A549 (cell line): ENCODE measurements at regions not wholly inside any gene's neighbourhood (a gene's known extent, or its start where the extent isn't known, plus 50 kb on each side); places are given as distances from the start of the nearest gene placed in this dataset.

Experiments used
- ATAC-seq, 2 experiments: fragments of 200-7000 bp in 1 of 2; fragments of >200 bp in 1 of 2; cut with Nextera tagmentation in 1 of 2; cut with Tn5 transposase in 1 of 2; 3 replicates each; pipeline versions ENCODE4 v1.8.0 to v1.9.1; 2018 to 2020; ENCODE audit warnings: mild to moderate bottlenecking in 1 of 2, moderate library complexity in 1 of 2
- CTCF ChIA-PET: fragments of 300-600 bp; sonication (Branson Sonifier 250); formaldehyde crosslinking; extraction: SDS; loops from one replicate; lab custom pipeline; 2021; ENCODE audit warnings: antibody characterized with exemption, inconsistent platforms; lab: Yijun Ruan, JAX
- POLR2A ChIA-PET: fragments of 350-600 bp; formaldehyde crosslinking; extraction: SDS; loops from one replicate; lab custom pipeline; 2021; ENCODE audit warnings: antibody characterized with exemption, inconsistent platforms; lab: Yijun Ruan, JAX
- DNase-seq, 2 experiments: peaks; one replicate each; pipeline versions ENCODE4 v3.0.0 to v3.0.0-alpha.2; 2011 to 2016; ENCODE audit warnings: low read depth in 1 of 2, low spot score in 1 of 2
- FAIRE-seq: peaks from 2 replicates; lab custom pipeline; 2011; peaks lifted over from hg19 to GRCh38; lab: Jason Lieb, UNC
- H3K27ac ChIP-seq, 2 experiments: fragments of >200 bp; sonication (Bioruptor Twin); formaldehyde crosslinking; 3 replicates each; pipeline ENCODE4 v1.5.1; 2016 to 2017
- H3K4me1 ChIP-seq: fragments of >200 bp; sonication (Bioruptor Twin); formaldehyde crosslinking; 3 replicates; pipeline ENCODE4 v1.6.1; 2016
- H3K4me2 ChIP-seq: fragments of >200 bp; sonication (Bioruptor Twin); formaldehyde crosslinking; 3 replicates; pipeline ENCODE4 v1.6.1; 2016
- H3K4me3 ChIP-seq: fragments of >200 bp; sonication (Bioruptor Twin); formaldehyde crosslinking; 3 replicates; pipeline ENCODE4 v1.5.1; 2016
- H3K9me3 ChIP-seq: fragments of >200 bp; sonication (Bioruptor Twin); formaldehyde crosslinking; 3 replicates; pipeline ENCODE4 v1.6.1; 2016
- ATOH8 ChIP-seq: fragments of 250-450 bp; sonication (Bioruptor Pico); IDR thresholded peaks from 2 replicates; pipeline ENCODE4 v1.5.0; 2020; ENCODE audit warnings: low read depth, mild to moderate bottlenecking, moderate library complexity
- BCL3 ChIP-seq: fragments of >200 bp; sonication (Bioruptor Twin); formaldehyde crosslinking; IDR thresholded peaks from 3 replicates; pipeline ENCODE4 v1.6.1; 2016
- BHLHE40 ChIP-seq: IDR thresholded peaks from 2 replicates; pipeline ENCODE4 v1.6.1; 2012; ENCODE audit warnings: low read depth, low read length, inconsistent platforms
- CBX8 ChIP-seq: fragments of 200-600 bp; sonication (generic); IDR thresholded peaks from 2 replicates; pipeline ENCODE4 v1.6.1; 2016
- CHD2 ChIP-seq: fragments of 150-350 bp; IDR thresholded peaks from 2 replicates; pipeline ENCODE4 v1.6.1; 2014; ENCODE audit warnings: low read length; ENCODE audit not compliant: partially characterized antibody
- EP300 ChIP-seq, 2 experiments: fragments of >200 bp; sonication (Bioruptor Twin); formaldehyde crosslinking; IDR thresholded peaks; 2 replicates in 1 of 2; 3 replicates in 1 of 2; pipeline ENCODE4 v1.6.1; 2016 to 2017
- FOSB ChIP-seq: fragments of 250-450 bp; sonication (Bioruptor Pico); IDR thresholded peaks from 2 replicates; pipeline ENCODE4 v1.5.0; 2020; ENCODE audit warnings: mild to moderate bottlenecking, moderate library complexity
- FOSL2 ChIP-seq, 2 experiments: fragments of 450-650 bp in 1 of 2; fragments of >200 bp in 1 of 2; sonication (Bioruptor Twin) in 1 of 2; formaldehyde crosslinking; IDR thresholded peaks; 2 replicates each; pipeline versions ENCODE4 v1.5.0 to v1.6.1; 2016 to 2020; ENCODE audit warnings: mild to moderate bottlenecking in 1 of 2, moderate library complexity in 1 of 2
- FOXS1 ChIP-seq: fragments of 250-450 bp; sonication (Bioruptor Pico); IDR thresholded peaks from 2 replicates; pipeline ENCODE4 v1.5.0; 2020; ENCODE audit warnings: mild to moderate bottlenecking, moderate library complexity
- GATA3 ChIP-seq: IDR thresholded peaks from 2 replicates; pipeline ENCODE4 v1.6.1; 2012; ENCODE audit warnings: borderline replicate concordance
- HDAC2 ChIP-seq: fragments of 200-600 bp; sonication (generic); IDR thresholded peaks from 2 replicates; pipeline ENCODE4 v1.6.1; 2016
- JUN ChIP-seq, 2 experiments: fragments of >200 bp; sonication (Bioruptor Twin); formaldehyde crosslinking; IDR thresholded peaks; 2 replicates in 1 of 2; 3 replicates in 1 of 2; pipeline ENCODE4 v1.6.1; 2016 to 2017
- KDM1A ChIP-seq: fragments of 200-600 bp; sonication (generic); IDR thresholded peaks from 2 replicates; pipeline ENCODE4 v1.6.1; 2016; ENCODE audit warnings: low read depth, mild to moderate bottlenecking
- MAZ ChIP-seq: fragments of 150-350 bp; IDR thresholded peaks from 2 replicates; pipeline ENCODE4 v1.6.1; 2014; ENCODE audit warnings: antibody characterized with exemption, low read depth, low read length, borderline replicate concordance
- MYC ChIP-seq: IDR thresholded peaks from 2 replicates; pipeline ENCODE4 v1.6.1; 2012; ENCODE audit warnings: mild to moderate bottlenecking, inconsistent platforms, low read length, improper control_type of control experiment, borderline replicate concordance
- NR3C1 ChIP-seq: fragments of >200 bp; sonication (Bioruptor Twin); formaldehyde crosslinking; IDR thresholded peaks from 3 replicates; pipeline ENCODE4 v1.6.1; 2017
- PBX3 ChIP-seq: IDR thresholded peaks from 2 replicates; pipeline ENCODE4 v1.6.1; 2012
- PHF8 ChIP-seq: fragments of 200-600 bp; sonication (generic); IDR thresholded peaks from 2 replicates; pipeline ENCODE4 v1.6.1; 2016; ENCODE audit warnings: low read depth, mild to moderate bottlenecking, antibody characterized with exemption, moderate library complexity, borderline replicate concordance
- POLR2AphosphoS2 ChIP-seq: conservative IDR thresholded peaks from 2 replicates; pipeline ENCODE4 v1.6.1; 2012; ENCODE audit warnings: low read length, improper control_type of control experiment, inconsistent platforms
- REST ChIP-seq: fragments of 200-600 bp; sonication (generic); IDR thresholded peaks from 2 replicates; pipeline ENCODE4 v1.6.1; 2016; ENCODE audit warnings: antibody characterized with exemption, mild to moderate bottlenecking, moderate library complexity
- RFX5 ChIP-seq: fragments of 450-650 bp; IDR thresholded peaks from 2 replicates; pipeline ENCODE4 v1.7.1; 2014; ENCODE audit warnings: antibody characterized with exemption, mild to moderate bottlenecking, moderate library complexity
- RNF2 ChIP-seq: fragments of 200-600 bp; sonication (generic); IDR thresholded peaks from 2 replicates; pipeline ENCODE4 v1.6.1; 2016; ENCODE audit warnings: low read depth, mild to moderate bottlenecking, antibody characterized with exemption, moderate library complexity, borderline replicate concordance
- SMC3 ChIP-seq: fragments of >200 bp; sonication (Bioruptor Twin); formaldehyde crosslinking; IDR thresholded peaks from 3 replicates; pipeline ENCODE4 v1.6.1; 2018; ENCODE audit warnings: inconsistent platforms
- SREBF2 ChIP-seq: fragments of 450-650 bp; IDR thresholded peaks from 2 replicates; pipeline ENCODE4 v1.6.1; 2014; ENCODE audit warnings: mild to moderate bottlenecking, moderate library complexity
- WGBS: methylation state at CpG from one replicate; pipeline ENCODE4 v1.1.6; 2017; ENCODE audit errors: missing lambda C conversion rate; 5-methylcytosine and 5-hydroxymethylcytosine counted together

- 9% methylated on average over 1 of the region's 1 CpG for WGBS
- no peak overlapping the region for H3K4me2 ChIP-seq
- no peak for DNase-seq
- ATAC-seq: no peak
- TF ChIP-seq FOSL2 (IDR thresholded peaks at IDR 0.05) (no peak), FOSL2 (CRISPR knock-in tag; IDR thresholded peaks at IDR 0.05) (no peak), RFX5 (no peak), BCL3 (no peak), CHD2 (no peak), HDAC2 (no peak)
- POLR2A ChIA-PET: no interaction called here
- no peaks in the 10 kb centered on the region for H3K4me1 ChIP-seq
- no peak overlapping the region for H3K4me3 ChIP-seq
- no peak for FAIRE-seq
- CTCF ChIA-PET: no interaction called here
- H3K27ac ChIP-seq: no peak overlapping the region
- no peaks in the 10 kb centered on the region for H3K9me3 ChIP-seq
Observed at GRCh38 chr7:115672024-115672423, 358.5 kb downstream of the TFEC start.

- FAIRE-seq: no peak
- Histone ChIP-seq H3K27ac (no peak overlapping the region), H3K4me3 (no peak overlapping the region), H3K4me2 (no peak overlapping the region), H3K4me1 (peaks cover 6% of the 10 kb centered on the region; the same call in 1 of the 3 replicates), H3K9me3 (no peaks in the 10 kb centered on the region)
- no peak for ATAC-seq
- ChIA-PET CTCF (no interaction called here), POLR2A (no interaction called here)
- TF ChIP-seq SMC3 (no peak), NR3C1 (no peak), RNF2 (no peak), MYC (no peak), KDM1A (no peak), MAZ (no peak), PBX3 (no peak)
- no peak for DNase-seq
Observed at GRCh38 chr7:115662676-115663075, 367.9 kb downstream of the TFEC start.

- Histone ChIP-seq H3K4me3 (no peak overlapping the region), H3K4me2 (no peak overlapping the region), H3K9me3 (no peaks in the 10 kb centered on the region), H3K4me1 (peaks cover 6% of the 10 kb centered on the region; the same call in 1 of the 3 replicates), H3K27ac (no peak overlapping the region)
- no peak for FAIRE-seq
- TF ChIP-seq PHF8: no peak
- no peak for TF ChIP-seq ATOH8 (CRISPR knock-in tag)
- no peak for TF ChIP-seq POLR2AphosphoS2
- TF ChIP-seq JUN (IDR thresholded peaks at IDR 0.05): no peak
- TF ChIP-seq CBX8: no peak
- TF ChIP-seq CHD2: no peak
- no peak for TF ChIP-seq SREBF2
- TF ChIP-seq REST: no peak
- no peak for TF ChIP-seq RFX5
- TF ChIP-seq KDM1A: no peak
- TF ChIP-seq FOSB (CRISPR knock-in tag): no peak
- no peak for TF ChIP-seq GATA3
- no peak for TF ChIP-seq EP300 (IDR thresholded peaks at IDR 0.05)
- TF ChIP-seq BHLHE40: no peak
- TF ChIP-seq FOXS1 (CRISPR knock-in tag): no peak
- TF ChIP-seq BCL3: no peak
- no peak for DNase-seq
- CTCF ChIA-PET: no interaction called here
- no peak for ATAC-seq
- 40% methylated on average over 2 of the region's 2 CpGs for WGBS
- POLR2A ChIA-PET: no interaction called here
Observed at GRCh38 chr7:115662120-115662519, 368.4 kb downstream of the TFEC start.
